SK-N-MC (cell line): ENCODE measurements at regions not wholly inside any gene's neighbourhood (a gene's known extent, or its start where the extent isn't known, plus 50 kb on each side); places are given as distances from the start of the nearest gene placed in this dataset.
A peak's percentile ranks its signal among the peaks of the same experiment; 100 is the strongest.

Experiments
- DNase-seq: peaks from one replicate; pipeline ENCODE4 v3.0.0-alpha.2; 2011; ENCODE audit warnings: low read depth, low spot score
- H3K27ac ChIP-seq: fragments of 200-600 bp; sonication (generic); 2 replicates; pipeline ENCODE4 v1.5.1; 2016; ENCODE audit warnings: mixed run types
- H3K36me3 ChIP-seq: fragments of 200-600 bp; sonication (generic); 2 replicates; pipeline ENCODE4 v1.6.1; 2017; ENCODE audit warnings: antibody characterized with exemption, low read length, mixed read lengths; ENCODE audit not compliant: insufficient read depth
- H3K4me3 ChIP-seq: fragments of 200-600 bp; sonication (generic); 2 replicates; pipeline ENCODE4 v1.5.1; 2016
- H3K9ac ChIP-seq: fragments of 200-600 bp; sonication (generic); 2 replicates; pipeline ENCODE4 v1.8.0; 2017; ENCODE audit warnings: mixed run types, mixed read lengths; ENCODE audit not compliant: insufficient read length
- H3K9me3 ChIP-seq: fragments of 200-600 bp; sonication (generic); 2 replicates; pipeline ENCODE4 v1.6.1; 2017; ENCODE audit warnings: low read depth, mild to moderate bottlenecking, antibody characterized with exemption, low read length, moderate library complexity, mixed read lengths
- EZH2 ChIP-seq: fragments of 200-600 bp; sonication (generic); IDR thresholded peaks from one replicate; pipeline ENCODE4 v1.6.1; 2017; ENCODE audit warnings: antibody characterized with exemption
- FOXP2 ChIP-seq: optimal IDR thresholded peaks from 2 replicates; pipeline ENCODE3; 2011; ENCODE audit warnings: mild to moderate bottlenecking, moderate library complexity; ENCODE audit not compliant: insufficient read depth; ENCODE audit errors: extremely low read length, control extremely low read depth
- POLR2AphosphoS5 ChIP-seq: IDR thresholded peaks from 2 replicates; pipeline ENCODE4 v1.6.1; 2012; ENCODE audit warnings: mild to moderate bottlenecking, low read depth, low read length, borderline replicate concordance

DNA sequence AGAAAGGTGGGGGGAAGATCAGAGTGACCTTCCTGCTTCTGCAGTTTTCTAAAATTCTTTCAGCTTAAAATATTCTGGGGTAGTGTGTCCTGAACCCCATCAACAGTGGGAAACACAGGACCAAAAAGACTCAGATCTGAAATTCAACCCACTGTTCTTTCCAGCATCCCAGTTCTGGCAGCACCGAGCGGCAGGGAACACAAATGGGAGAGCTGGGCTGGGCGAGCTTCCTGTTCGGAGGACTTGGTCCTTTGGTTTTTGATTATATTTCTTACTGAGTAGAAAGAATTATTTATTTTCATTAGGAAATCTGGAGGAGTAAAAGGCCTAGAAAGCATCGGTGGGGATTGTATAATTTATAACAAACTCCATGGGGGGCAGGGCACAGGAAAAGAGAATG, 239.1 kb downstream of the COG6 start:
- H3K36me3 ChIP-seq, result no peaks in the 10 kb centered on the region

DNA sequence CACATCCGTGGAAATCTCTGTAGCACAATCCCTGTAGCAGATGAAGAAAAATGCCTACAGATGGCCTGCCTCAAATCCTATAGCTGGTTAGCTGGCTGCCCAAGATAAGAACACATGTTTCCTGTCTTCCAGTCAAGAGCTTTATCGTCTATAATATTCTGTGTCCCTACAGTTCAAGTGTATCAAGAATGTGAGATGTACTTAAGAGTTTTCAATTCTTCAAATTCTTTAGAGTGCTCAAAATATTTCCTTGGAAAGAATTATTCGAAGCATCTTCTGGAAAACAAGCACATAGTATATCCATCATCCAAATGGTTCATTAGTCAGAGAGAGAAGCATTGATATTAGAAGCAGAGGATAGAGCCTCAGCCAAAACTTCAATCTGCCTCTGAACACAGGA, 239.8 kb downstream of the COG6 start:
- H3K4me3 ChIP-seq, result no peak overlapping the region
- no peak overlapping the region for H3K9ac ChIP-seq
- DNase-seq, result no peak
- no peaks in the 10 kb centered on the region for H3K9me3 ChIP-seq
- TF ChIP-seq FOXP2, result no peak
- TF ChIP-seq POLR2AphosphoS5, result no peak
- TF ChIP-seq EZH2, result no peak
- peak overlapping the region; percentile 15; the same call in 1 of the 2 replicates for H3K27ac ChIP-seq
- H3K36me3 ChIP-seq, result no peaks in the 10 kb centered on the region

More for the DNA sequence above, 239.1 kb downstream of the COG6 start:
- no peak overlapping the region for H3K9ac ChIP-seq
- no peak for TF ChIP-seq POLR2AphosphoS5
- TF ChIP-seq FOXP2, result no peak
- TF ChIP-seq EZH2, result no peak
- H3K27ac ChIP-seq, result 0 out of 2 replicates have a peak overlapping the region, but pooled peaks have one; percentile 97
- no peak overlapping the region for H3K4me3 ChIP-seq
- DNase-seq, result no peak
- no peaks in the 10 kb centered on the region for H3K9me3 ChIP-seq

- DNase-seq, result no peak
- Histone ChIP-seq H3K36me3 (no peaks in the 10 kb centered on the region), H3K9ac (no peak overlapping the region), H3K4me3 (no peak overlapping the region), H3K27ac (no peak overlapping the region), H3K9me3 (no peaks in the 10 kb centered on the region)
- no peak for TF ChIP-seq POLR2AphosphoS5
- no peak for TF ChIP-seq EZH2
Measured at GRCh38 chr13:39897636-39898035, 242.2 kb downstream of the COG6 start.

DNA sequence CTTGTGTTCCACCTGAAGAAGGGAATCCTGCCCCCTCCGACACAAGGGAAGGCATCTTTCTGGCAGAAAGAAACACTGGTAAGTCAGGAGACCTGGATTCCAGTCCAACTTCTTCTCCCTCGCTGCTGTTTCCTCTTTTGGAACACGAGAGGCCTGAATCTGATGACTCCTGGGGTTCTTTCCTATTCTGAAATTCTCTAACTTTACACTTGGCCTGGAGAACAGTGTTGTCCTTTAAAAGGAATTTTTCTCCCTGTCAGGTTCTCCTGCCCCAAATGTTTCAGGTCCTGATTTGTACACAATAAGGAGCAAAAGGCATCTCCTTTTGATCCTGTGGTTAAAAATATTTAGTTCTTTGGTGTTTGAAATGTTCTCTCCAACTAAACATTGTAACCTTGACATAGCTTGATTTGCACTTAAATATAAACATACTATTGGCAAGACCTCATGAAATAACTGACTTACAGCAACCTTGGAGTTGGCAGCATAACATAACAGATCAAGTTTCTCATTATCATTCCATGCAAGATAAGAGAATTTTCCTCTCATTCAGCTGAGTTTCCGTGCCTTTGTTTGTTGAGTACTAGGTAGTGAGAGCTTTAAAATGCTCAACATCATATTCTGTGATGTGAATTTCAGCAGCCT, 244.8 kb downstream of the COG6 start:
- H3K4me3 ChIP-seq, result no peak overlapping the region
- TF ChIP-seq POLR2AphosphoS5 (no peak), EZH2 (no peak), FOXP2 (no peak)
- no peaks in the 10 kb centered on the region for H3K36me3 ChIP-seq
- no peaks in the 10 kb centered on the region for H3K9me3 ChIP-seq
- no peak for DNase-seq
- no peak overlapping the region for H3K27ac ChIP-seq
- no peak overlapping the region for H3K9ac ChIP-seq

- H3K36me3 ChIP-seq, result no peaks in the 10 kb centered on the region
Measured at GRCh38 chr13:39904959-39905358, 249.5 kb downstream of the COG6 start.

GRCh38 chr13:39909634-39910033, 254.2 kb downstream of the COG6 start:
- Histone ChIP-seq H3K9me3 (no peaks in the 10 kb centered on the region), H3K4me3 (no peak overlapping the region), H3K9ac (no peak overlapping the region), H3K36me3 (no peaks in the 10 kb centered on the region), H3K27ac (no peak overlapping the region)
- no peak for DNase-seq
- TF ChIP-seq FOXP2, result no peak
- no peak for TF ChIP-seq EZH2
- no peak for TF ChIP-seq POLR2AphosphoS5

More at GRCh38 chr13:39904959-39905358, 249.5 kb downstream of the COG6 start:
- Histone ChIP-seq H3K9ac (no peak overlapping the region), H3K27ac (no peak overlapping the region), H3K9me3 (no peaks in the 10 kb centered on the region), H3K4me3 (no peak overlapping the region)
- TF ChIP-seq POLR2AphosphoS5 (no peak), EZH2 (no peak), FOXP2 (no peak)
- no peak for DNase-seq

- TF ChIP-seq POLR2AphosphoS5 (no peak), FOXP2 (no peak), EZH2 (no peak)
Measured at GRCh38 chr13:39910041-39910440, 254.6 kb downstream of the COG6 start.

GRCh38 chr13:39910833-39911232, 255.4 kb downstream of the COG6 start:
- Histone ChIP-seq H3K27ac (no peak overlapping the region), H3K9me3 (no peaks in the 10 kb centered on the region), H3K36me3 (no peaks in the 10 kb centered on the region), H3K4me3 (no peak overlapping the region), H3K9ac (no peak overlapping the region)
- TF ChIP-seq FOXP2, result no peak
- no peak for TF ChIP-seq POLR2AphosphoS5
- TF ChIP-seq EZH2, result no peak
- DNase-seq, result no peak

More at GRCh38 chr13:39910041-39910440, 254.6 kb downstream of the COG6 start:
- Histone ChIP-seq H3K36me3 (no peaks in the 10 kb centered on the region), H3K27ac (no peak overlapping the region), H3K9ac (no peak overlapping the region), H3K9me3 (no peaks in the 10 kb centered on the region), H3K4me3 (no peak overlapping the region)
- DNase-seq, result no peak

- DNase-seq, result no peak
- no peak overlapping the region for H3K27ac ChIP-seq
- no peak for TF ChIP-seq POLR2AphosphoS5
- no peak for TF ChIP-seq EZH2
- TF ChIP-seq FOXP2, result no peak
Measured at GRCh38 chr13:39913339-39913738, 257.9 kb downstream of the COG6 start.

More at GRCh38 chr13:39913339-39913738, 257.9 kb downstream of the COG6 start:
- H3K36me3 ChIP-seq, result no peaks in the 10 kb centered on the region
- no peak overlapping the region for H3K4me3 ChIP-seq
- H3K9me3 ChIP-seq, result no peaks in the 10 kb centered on the region
- no peak overlapping the region for H3K9ac ChIP-seq
